ENCODE measurements at regions not wholly inside any gene's neighbourhood (a gene's known extent, or its start where the extent isn't known, plus 50 kb on each side); places are given as distances from the start of the nearest gene placed in this dataset.

DNA sequence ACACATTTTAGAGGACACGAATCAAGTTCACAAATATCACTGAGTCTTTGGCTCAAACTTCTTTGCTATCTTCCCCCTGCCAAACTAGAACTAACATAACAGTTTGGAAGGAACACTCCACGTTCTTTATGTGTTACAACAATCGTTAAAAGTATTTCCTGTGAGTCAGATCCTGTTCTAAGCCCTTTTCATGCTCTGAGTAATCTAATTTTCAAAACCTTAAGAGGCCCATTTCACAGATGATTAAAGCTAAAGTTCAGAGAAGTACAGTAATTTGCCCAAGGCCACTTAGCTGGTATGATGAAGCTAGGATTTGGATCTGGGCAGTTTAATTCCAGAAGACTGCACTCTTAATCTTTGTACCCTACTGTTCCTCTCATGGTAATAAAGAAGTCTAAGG lies 854.4 kb upstream of the INTU start:
- TF ChIP-seq CTCF (IDR thresholded peaks at IDR 0.05) (no peak), POLR2A (IDR thresholded peaks at IDR 0.05) (no peak)

All from suprapubic skin (tissue), 3 donors.